ENCODE measurements at regions not wholly inside any gene's neighbourhood (a gene's known extent, or its start where the extent isn't known, plus 50 kb on each side); places are given as distances from the start of the nearest gene placed in this dataset.

DNA sequence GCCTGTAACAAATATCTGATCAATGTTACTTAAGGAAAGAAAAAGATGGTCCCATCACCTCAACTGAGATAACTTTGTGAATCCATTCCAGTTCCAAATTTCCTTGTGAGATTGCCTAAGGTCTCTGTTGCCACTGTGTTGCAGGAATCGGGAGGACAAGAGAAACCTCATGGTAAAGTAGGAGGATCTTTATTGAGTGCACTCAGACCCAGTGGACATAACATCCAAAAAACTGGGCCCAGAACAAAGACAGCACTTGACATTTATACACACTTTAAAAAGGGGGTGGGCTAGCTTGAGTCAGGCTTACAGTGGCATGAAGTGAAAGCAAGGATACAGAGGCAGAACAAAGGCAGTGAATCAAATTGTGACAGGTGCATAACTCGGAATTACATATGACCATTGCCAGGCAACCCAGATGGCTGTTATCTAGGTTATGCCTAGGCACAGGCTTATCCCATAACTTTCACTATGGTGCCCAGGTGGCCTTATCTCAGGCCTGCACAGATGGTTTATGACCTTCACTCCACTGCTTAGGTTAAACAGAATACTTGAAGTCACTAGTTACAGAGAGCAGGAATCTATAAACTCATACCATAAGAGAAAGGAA lies 459.4 kb upstream of the PCDH20 start:
- no peak for TF ChIP-seq EZH2phosphoT487 (IDR thresholded peaks at IDR 0.05; ENCODE audit: low read length)
- TF ChIP-seq, protein P1, sequence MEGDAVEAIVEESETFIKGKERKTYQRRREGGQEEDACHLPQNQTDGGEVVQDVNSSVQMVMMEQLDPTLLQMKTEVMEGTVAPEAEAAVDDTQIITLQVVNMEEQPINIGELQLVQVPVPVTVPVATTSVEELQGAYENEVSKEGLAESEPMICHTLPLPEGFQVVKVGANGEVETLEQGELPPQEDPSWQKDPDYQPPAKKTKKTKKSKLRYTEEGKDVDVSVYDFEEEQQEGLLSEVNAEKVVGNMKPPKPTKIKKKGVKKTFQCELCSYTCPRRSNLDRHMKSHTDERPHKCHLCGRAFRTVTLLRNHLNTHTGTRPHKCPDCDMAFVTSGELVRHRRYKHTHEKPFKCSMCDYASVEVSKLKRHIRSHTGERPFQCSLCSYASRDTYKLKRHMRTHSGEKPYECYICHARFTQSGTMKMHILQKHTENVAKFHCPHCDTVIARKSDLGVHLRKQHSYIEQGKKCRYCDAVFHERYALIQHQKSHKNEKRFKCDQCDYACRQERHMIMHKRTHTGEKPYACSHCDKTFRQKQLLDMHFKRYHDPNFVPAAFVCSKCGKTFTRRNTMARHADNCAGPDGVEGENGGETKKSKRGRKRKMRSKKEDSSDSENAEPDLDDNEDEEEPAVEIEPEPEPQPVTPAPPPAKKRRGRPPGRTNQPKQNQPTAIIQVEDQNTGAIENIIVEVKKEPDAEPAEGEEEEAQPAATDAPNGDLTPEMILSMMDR (IDR thresholded peaks at IDR 0.05; ENCODE audit: low read length), result no peak
- no peak for TF ChIP-seq EZH2 (optimal IDR thresholded peaks at IDR 0.05; ENCODE audit: low read depth, low read length)
- no peak for DNase-seq
- no peaks in the 10 kb centered on the region for H3K9me3 ChIP-seq (replicated peaks; ENCODE audit: insufficient read depth, low read length)

DNA sequence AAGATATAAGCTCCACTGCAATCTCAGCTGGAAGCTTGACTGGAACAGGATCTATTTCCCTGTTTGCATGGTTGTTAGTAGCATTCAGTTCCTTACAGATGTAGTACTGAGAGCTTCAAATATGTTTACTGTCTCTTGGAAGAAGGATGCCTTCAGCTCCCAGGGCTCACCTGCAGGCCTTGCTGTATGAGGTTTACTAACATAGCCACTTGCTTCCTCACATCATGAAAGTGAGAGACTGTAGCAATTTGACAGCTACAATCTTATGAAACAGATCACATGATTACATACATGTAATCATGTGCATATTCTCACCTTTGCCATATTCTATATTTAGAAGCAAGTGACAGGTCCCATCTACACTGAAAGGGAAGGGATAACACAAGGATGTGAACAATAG lies 458.1 kb upstream of the PCDH20 start:
- no peak overlapping the region for H3K9ac ChIP-seq (ENCODE audit: low read length)
- no peak overlapping the region for H3K4me3 ChIP-seq (ENCODE audit: low read length)
- no peak overlapping the region for H3K4me2 ChIP-seq (ENCODE audit: low read depth, low read length)
- no peaks in the 10 kb centered on the region for H3F3A ChIP-seq (ENCODE audit: insufficient read depth, low read length)
- no peak for TF ChIP-seq EZH2phosphoT487 (IDR thresholded peaks at IDR 0.05; ENCODE audit: low read length)
- TF ChIP-seq, protein P1 (IDR thresholded peaks at IDR 0.05; ENCODE audit: low read length), result no peak
- no peak for TF ChIP-seq EZH2 (optimal IDR thresholded peaks at IDR 0.05; ENCODE audit: low read depth, low read length)
- H4K20me1 ChIP-seq (ENCODE audit: insufficient read depth, low read length), result no peaks in the 10 kb centered on the region
- H3K36me3 ChIP-seq (replicated peaks; ENCODE audit: insufficient read depth, low read length), result no peaks in the 10 kb centered on the region
- no peaks in the 10 kb centered on the region for H3K9me2 ChIP-seq (replicated peaks; ENCODE audit: insufficient read depth, low read length)
- H3K79me2 ChIP-seq (ENCODE audit: low read length), result no peaks in the 10 kb centered on the region
- H3K27ac ChIP-seq (ENCODE audit: low read length), result no peak overlapping the region
- no peak for DNase-seq
- no peaks in the 10 kb centered on the region for H3K9me3 ChIP-seq (replicated peaks; ENCODE audit: insufficient read depth, low read length)
- H2AFZ ChIP-seq (ENCODE audit: low read length), result no peak overlapping the region
- H3K27me3 ChIP-seq (replicated peaks; ENCODE audit: insufficient read depth, low read length), result no peaks in the 10 kb centered on the region
- H3K4me1 ChIP-seq (ENCODE audit: low read length), result no peaks in the 10 kb centered on the region

More for the DNA sequence above, 459.4 kb upstream of the PCDH20 start:
- no peak overlapping the region for H3K4me3 ChIP-seq (ENCODE audit: low read length)
- no peaks in the 10 kb centered on the region for H3K79me2 ChIP-seq (ENCODE audit: low read length)
- H3K9me2 ChIP-seq (replicated peaks; ENCODE audit: insufficient read depth, low read length), result no peaks in the 10 kb centered on the region
- no peaks in the 10 kb centered on the region for H4K20me1 ChIP-seq (ENCODE audit: insufficient read depth, low read length)
- H3K27me3 ChIP-seq (replicated peaks; ENCODE audit: insufficient read depth, low read length), result no peaks in the 10 kb centered on the region
- H3K27ac ChIP-seq (ENCODE audit: low read length), result no peak overlapping the region
- no peak overlapping the region for H3K4me2 ChIP-seq (ENCODE audit: low read depth, low read length)
- H3K4me1 ChIP-seq (ENCODE audit: low read length), result no peaks in the 10 kb centered on the region
- H3K9ac ChIP-seq (ENCODE audit: low read length), result no peak overlapping the region
- no peak overlapping the region for H2AFZ ChIP-seq (ENCODE audit: low read length)
- H3F3A ChIP-seq (ENCODE audit: insufficient read depth, low read length), result no peaks in the 10 kb centered on the region
- no peaks in the 10 kb centered on the region for H3K36me3 ChIP-seq (replicated peaks; ENCODE audit: insufficient read depth, low read length)

DNA sequence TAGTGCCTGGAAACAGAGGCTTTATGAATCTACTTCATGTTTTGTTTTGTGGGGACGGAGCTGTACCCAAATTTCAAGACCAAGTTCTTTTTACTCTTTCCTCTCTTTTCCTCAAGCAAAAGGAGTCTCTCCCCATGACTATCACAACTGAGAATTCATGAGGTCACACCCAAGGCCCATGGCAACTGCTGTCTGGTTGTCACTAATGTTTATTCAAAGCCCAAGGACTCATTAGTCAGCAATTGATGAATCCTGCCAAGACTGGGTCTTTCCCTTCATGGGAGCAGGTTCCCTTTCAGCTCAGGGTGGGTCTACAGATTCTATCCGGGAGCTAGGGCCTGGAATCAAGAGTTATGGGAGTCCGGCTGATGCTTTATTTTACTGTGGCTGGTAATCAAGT lies 441.5 kb upstream of the PCDH20 start:
- Histone ChIP-seq H3K27ac (ENCODE audit: low read length) (no peak overlapping the region), H3K9me2 (replicated peaks; ENCODE audit: insufficient read depth, low read length) (no peaks in the 10 kb centered on the region), H3K36me3 (replicated peaks; ENCODE audit: insufficient read depth, low read length) (no peaks in the 10 kb centered on the region), H3K27me3 (replicated peaks; ENCODE audit: insufficient read depth, low read length) (no peaks in the 10 kb centered on the region), H3K4me1 (ENCODE audit: low read length) (no peaks in the 10 kb centered on the region), H3K4me2 (ENCODE audit: low read depth, low read length) (no peak overlapping the region), H3F3A (ENCODE audit: insufficient read depth, low read length) (no peaks in the 10 kb centered on the region), H3K9ac (ENCODE audit: low read length) (no peak overlapping the region), H3K79me2 (ENCODE audit: low read length) (no peaks in the 10 kb centered on the region), H4K20me1 (ENCODE audit: insufficient read depth, low read length) (no peaks in the 10 kb centered on the region), H3K9me3 (replicated peaks; ENCODE audit: insufficient read depth, low read length) (no peaks in the 10 kb centered on the region), H2AFZ (ENCODE audit: low read length) (no peak overlapping the region), H3K4me3 (ENCODE audit: low read length) (no peak overlapping the region)
- no peak for TF ChIP-seq EZH2phosphoT487 (IDR thresholded peaks at IDR 0.05; ENCODE audit: low read length)
- TF ChIP-seq EZH2 (optimal IDR thresholded peaks at IDR 0.05; ENCODE audit: low read depth, low read length), result no peak
- TF ChIP-seq, protein P1 (IDR thresholded peaks at IDR 0.05; ENCODE audit: low read length), result no peak
- no peak for DNase-seq

All from MM.1S (cell line).